H1 (cell line): ENCODE measurements at regions not wholly inside any gene's neighbourhood (a gene's known extent, or its start where the extent isn't known, plus 50 kb on each side); places are given as distances from the start of the nearest gene placed in this dataset.

Experiments used
- CTCF ChIA-PET: fragments of 300-600 bp; sonication (Branson Sonifier 250); formaldehyde crosslinking; loops from one replicate; lab custom pipeline; 2021; ENCODE audit not compliant: partially characterized antibody; lab: Charles Lee
- POLR2A ChIA-PET: fragments of 300-600 bp; sonication (Branson Sonifier 250); formaldehyde crosslinking; loops from one replicate; lab custom pipeline; 2021; ENCODE audit warnings: inconsistent platforms; ENCODE audit not compliant: partially characterized antibody; lab: Charles Lee
- DNase-seq, 2 experiments: peaks; one replicate each; pipeline versions ENCODE4 v3.0.0 to v3.0.0-alpha.2; 2010 to 2022; ENCODE audit warnings: low spot score in 2 of 2, low read depth in 1 of 2, mixed read lengths in 1 of 2
- FAIRE-seq: peaks from 2 replicates; lab custom pipeline; 2011; peaks lifted over from hg19 to GRCh38; lab: Jason Lieb, UNC
- H2AFZ ChIP-seq: 2 replicates; pipeline ENCODE4 v1.8.1; 2012; ENCODE audit warnings: low read length, inconsistent platforms
- H2AK5ac ChIP-seq: 2 replicates; pipeline ENCODE4 v1.6.1; 2013; ENCODE audit warnings: low read depth, low read length
- H2BK120ac ChIP-seq: replicated peaks from 2 replicates; pipeline ENCODE3; 2013; ENCODE audit warnings: low read depth, low read length, inconsistent platforms
- H2BK12ac ChIP-seq: 2 replicates; pipeline ENCODE4 v1.6.1; 2013; ENCODE audit warnings: low read depth, low read length
- H2BK15ac ChIP-seq: 2 replicates; pipeline ENCODE4 v1.6.1; 2013; ENCODE audit warnings: low read length
- H2BK20ac ChIP-seq: 2 replicates; pipeline ENCODE4 v1.6.1; 2013; ENCODE audit warnings: low read length
- H2BK5ac ChIP-seq: 2 replicates; pipeline ENCODE4 v1.6.1; 2013; ENCODE audit warnings: low read depth, low read length
- H3K14ac ChIP-seq: 2 replicates; pipeline ENCODE4 v1.6.1; 2013; ENCODE audit warnings: inconsistent platforms; ENCODE audit not compliant: insufficient read length
- H3K18ac ChIP-seq: 2 replicates; pipeline ENCODE4 v1.6.1; 2013; ENCODE audit warnings: low read length; ENCODE audit errors: extremely low read depth
- H3K23ac ChIP-seq: 2 replicates; pipeline ENCODE4 v1.6.1; 2013; ENCODE audit warnings: inconsistent platforms; ENCODE audit not compliant: insufficient read length
- H3K23me2 ChIP-seq: 2 replicates; pipeline ENCODE4 v1.6.1; 2013; ENCODE audit warnings: low read depth, low read length
- H3K27ac ChIP-seq: 2 replicates; pipeline ENCODE4 v1.6.1; 2011; ENCODE audit warnings: low read depth, low read length, inconsistent platforms
- H3K27me3 ChIP-seq, 4 experiments: replicated peaks in 1 of 4; 1 replicate in 1 of 4; 2 replicates in 3 of 4; pipeline versions ENCODE4 v1.6.1 to v1.8.1; 2011 to 2013; ENCODE audit warnings: low read length in 3 of 4, mild to moderate bottlenecking in 3 of 4, inconsistent platforms in 2 of 4, mixed read lengths in 2 of 4, moderate library complexity in 1 of 4; ENCODE audit not compliant: control insufficient read depth in 3 of 4, insufficient read depth in 3 of 4; ENCODE audit errors: extremely low read depth in 1 of 4
- H3K36me3 ChIP-seq, 4 experiments: 2 replicates each; pipeline versions ENCODE4 v1.6.1 to v1.8.1; 2011 to 2013; ENCODE audit warnings: mild to moderate bottlenecking in 4 of 4, low read length in 3 of 4, moderate library complexity in 2 of 4, control low read depth in 1 of 4, inconsistent platforms in 1 of 4; ENCODE audit not compliant: insufficient read depth in 4 of 4, control insufficient read depth in 2 of 4
- H3K4ac ChIP-seq: replicated peaks from 2 replicates; pipeline ENCODE3; 2013; ENCODE audit warnings: low read length, low read depth, mixed read lengths, inconsistent platforms; ENCODE audit not compliant: insufficient read length
- H3K4me1 ChIP-seq, 4 experiments: replicated peaks in 1 of 4; 1 replicate in 1 of 4; 2 replicates in 3 of 4; pipeline versions ENCODE4 v1.6.1 to v1.8.1; 2011 to 2013; ENCODE audit warnings: low read length in 3 of 4, inconsistent platforms in 2 of 4, mixed read lengths in 1 of 4; ENCODE audit not compliant: insufficient read depth in 4 of 4, control insufficient read depth in 3 of 4
- H3K4me2 ChIP-seq, 2 experiments: 2 replicates each; pipeline versions ENCODE4 v1.6.1 to v1.8.1; 2011 to 2013; ENCODE audit warnings: low read depth in 2 of 2, low read length in 2 of 2, control low read depth in 1 of 2, inconsistent platforms in 1 of 2, mild to moderate bottlenecking in 1 of 2; ENCODE audit not compliant: insufficient read depth in 1 of 2
- H3K4me3 ChIP-seq, 4 experiments: fragments of 200-600, 300-600 bp in 1 of 4; sonication (generic), shearing (Covaris generic), sonication (Bioruptor Twin) in 1 of 4; 2 replicates each; pipeline versions ENCODE4 v1.5.1 to v1.8.1; 2011 to 2016; ENCODE audit warnings: low read length in 4 of 4, low read depth in 3 of 4, control low read depth in 2 of 4, inconsistent platforms in 2 of 4, mild to moderate bottlenecking in 2 of 4, mixed read lengths in 1 of 4, moderate library complexity in 1 of 4; ENCODE audit not compliant: insufficient read depth in 2 of 4; ENCODE audit errors: extremely low read depth in 1 of 4
- H3K56ac ChIP-seq: replicated peaks from 2 replicates; pipeline ENCODE3; 2013; ENCODE audit warnings: low read depth, mild to moderate bottlenecking, mixed read lengths, low read length, inconsistent platforms; ENCODE audit not compliant: insufficient read length
- H3K79me1 ChIP-seq: 2 replicates; pipeline ENCODE4 v1.6.1; 2013; ENCODE audit warnings: low read depth, low read length, control low read depth
- H3K79me2 ChIP-seq, 2 experiments: 2 replicates each; pipeline versions ENCODE4 v1.6.1 to v1.8.1; 2012 to 2013; ENCODE audit warnings: low read length in 2 of 2, mild to moderate bottlenecking in 2 of 2, inconsistent platforms in 1 of 2; ENCODE audit not compliant: insufficient read depth in 2 of 2, control insufficient read depth in 1 of 2
- H3K9ac ChIP-seq, 4 experiments: replicated peaks in 1 of 4; 1 replicate in 1 of 4; 2 replicates in 3 of 4; pipeline versions ENCODE4 v1.6.1 to v1.8.1; 2011 to 2013; ENCODE audit warnings: low read depth in 3 of 4, low read length in 3 of 4, control low read depth in 2 of 4, mild to moderate bottlenecking in 2 of 4, moderate library complexity in 2 of 4, inconsistent platforms in 1 of 4; ENCODE audit errors: extremely low read depth in 1 of 4
- H3K9me3 ChIP-seq, 2 experiments: 2 replicates each; pipeline versions ENCODE4 v1.6.1 to v1.8.1; 2012 to 2013; ENCODE audit warnings: mild to moderate bottlenecking in 2 of 2, moderate library complexity in 2 of 2, control low read depth in 1 of 2, inconsistent platforms in 1 of 2, low read depth in 1 of 2, low read length in 1 of 2, mixed read lengths in 1 of 2; ENCODE audit not compliant: insufficient read depth in 2 of 2
- H4K20me1 ChIP-seq, 2 experiments: replicated peaks in 1 of 2; 2 replicates each; pipeline versions ENCODE3 to v1.8.1; 2011 to 2013; ENCODE audit warnings: inconsistent platforms in 2 of 2, low read length in 2 of 2, mild to moderate bottlenecking in 1 of 2; ENCODE audit not compliant: insufficient read depth in 2 of 2, control insufficient read depth in 1 of 2
- H4K5ac ChIP-seq: 2 replicates; pipeline ENCODE4 v1.6.1; 2013; ENCODE audit warnings: low read length, low read depth, mixed read lengths, inconsistent platforms; ENCODE audit not compliant: insufficient read length
- H4K8ac ChIP-seq: 2 replicates; pipeline ENCODE4 v1.8.0; 2013; ENCODE audit warnings: mild to moderate bottlenecking, moderate library complexity, low read length, inconsistent platforms; ENCODE audit not compliant: insufficient read depth; ENCODE audit errors: extremely low read depth
- H4K91ac ChIP-seq: replicated peaks from 2 replicates; pipeline ENCODE3; 2013; ENCODE audit warnings: low read length, mixed read lengths, inconsistent platforms; ENCODE audit not compliant: insufficient read length
- JUND ChIP-seq: IDR thresholded peaks from 2 replicates; pipeline ENCODE4 v1.6.1; 2011; ENCODE audit warnings: mild to moderate bottlenecking, improper control_type of control experiment, low read length
- NANOG ChIP-seq: IDR thresholded peaks from 2 replicates; pipeline ENCODE4 v1.6.1; 2011; ENCODE audit warnings: low read length, low read depth, mild to moderate bottlenecking, inconsistent platforms; ENCODE audit not compliant: insufficient read depth, poor library complexity, severe bottlenecking
- SRF ChIP-seq: IDR thresholded peaks from 2 replicates; pipeline ENCODE4 v1.6.1; 2011; ENCODE audit warnings: mild to moderate bottlenecking, low read depth, low read length, moderate library complexity
- WGBS, 2 experiments: shearing (Covaris generic) in 1 of 2; methylation state at CpG; one replicate each; pipeline versions ENCODE4 v1.1.6 to v1.1.7; 2013 to 2015; ENCODE audit warnings: low lambda C conversion rate in 2 of 2, mixed read lengths in 2 of 2, inconsistent platforms in 1 of 2, low coverage in 1 of 2, missing lambda C conversion rate in 1 of 2; ENCODE audit not compliant: insufficient replicate concordance in 2 of 2, insufficient coverage in 1 of 2, insufficient read length in 1 of 2; ENCODE audit errors: extremely low coverage in 1 of 2, missing lambda C conversion rate in 1 of 2; 5-methylcytosine and 5-hydroxymethylcytosine counted together

GRCh38 chr6:168162366-168162765, 83.4 kb upstream of the FRMD1 start:
- no peak overlapping the region for H3K27ac ChIP-seq
- no peaks in the 10 kb centered on the region; the same call in 1 of the 2 replicates for H3K23me2 ChIP-seq
- H3K4me1 ChIP-seq = peaks cover 3 to 8% (median 7%) of the 10 kb centered on the region in 4 experiments; a peak in 5 of 7 replicates
- FAIRE-seq (no peak), DNase-seq (no peak)
- no peak overlapping the region for H2BK15ac ChIP-seq
- H3K4ac ChIP-seq = no peak overlapping the region
- H3K9ac ChIP-seq = no peak overlapping the region
- no peak overlapping the region for H3K56ac ChIP-seq
- H3K14ac ChIP-seq = no peak overlapping the region
- no peak overlapping the region for H2BK12ac ChIP-seq
- no peaks in the 10 kb centered on the region for H3K36me3 ChIP-seq
- H3K4me3 ChIP-seq = no peak overlapping the region
- no peak overlapping the region for H2BK5ac ChIP-seq
- H4K91ac ChIP-seq = no peak overlapping the region
- TF ChIP-seq NANOG (no peak), JUND (no peak), SRF (no peak)
- H2BK120ac ChIP-seq = no peak overlapping the region
- H3K9me3 ChIP-seq = no peaks in the 10 kb centered on the region
- H4K5ac ChIP-seq = no peak overlapping the region
- POLR2A ChIA-PET = no interaction called here
- no peak overlapping the region for H3K4me2 ChIP-seq
- H3K27me3 ChIP-seq = peaks cover 0 to 2% (median 0%) of the 10 kb centered on the region in 4 experiments; a peak in 1 of 7 replicates
- no peaks in the 10 kb centered on the region for H4K20me1 ChIP-seq
- WGBS, 2 experiments = 90% methylated on average over 6 of the region's 6 CpGs; no CpG with 5 or more reads in 1 of the 2 experiments
- H3K79me2 ChIP-seq = no peaks in the 10 kb centered on the region
- H3K79me1 ChIP-seq = no peaks in the 10 kb centered on the region
- H3K18ac ChIP-seq = no peak overlapping the region
- no peak overlapping the region for H4K8ac ChIP-seq
- no peak overlapping the region for H3K23ac ChIP-seq
- H2AFZ ChIP-seq = no peak overlapping the region
- no peak overlapping the region for H2AK5ac ChIP-seq
- CTCF ChIA-PET = interaction anchor here (0.6 to 1.4 kb wide), 3 partner anchors 16 to 105 kb away, joined by 3 to 4 read pairs (median 3); no protein-coding TSS in a partner anchor
- H2BK20ac ChIP-seq = no peak overlapping the region
